GM12874 (cell line): ENCODE measurements at regions not wholly inside any gene's neighbourhood (a gene's known extent, or its start where the extent isn't known, plus 50 kb on each side); places are given as distances from the start of the nearest gene placed in this dataset.

Experiments used
- TF ChIP-seq, protein P1 (sequence below): IDR thresholded peaks from 2 replicates; pipeline ENCODE4 v1.5.1; 2011; ENCODE audit warnings: low read depth, mild to moderate bottlenecking, control low read depth, low read length, moderate library complexity; ENCODE audit not compliant: insufficient read depth

DNA sequence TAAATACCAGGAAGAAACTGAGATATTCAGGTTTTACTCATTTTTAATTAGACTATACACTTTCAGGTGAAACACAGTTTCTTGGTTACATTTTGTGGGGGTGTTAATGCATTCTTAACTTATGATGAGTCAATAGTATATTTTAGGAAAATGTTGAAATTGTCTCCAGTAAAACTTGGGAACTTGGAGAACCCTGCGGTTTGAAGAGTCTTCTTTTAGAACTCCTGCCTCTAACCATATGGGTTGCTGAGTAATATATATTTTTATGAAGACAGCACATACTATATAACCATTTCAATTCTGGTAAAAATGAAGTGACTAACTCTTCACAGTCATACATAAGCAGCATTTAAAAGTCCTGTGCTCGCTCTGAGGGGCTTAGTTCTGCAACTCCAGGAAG is 308.2 kb upstream of the LRATD1 start:
- TF ChIP-seq, protein P1, sequence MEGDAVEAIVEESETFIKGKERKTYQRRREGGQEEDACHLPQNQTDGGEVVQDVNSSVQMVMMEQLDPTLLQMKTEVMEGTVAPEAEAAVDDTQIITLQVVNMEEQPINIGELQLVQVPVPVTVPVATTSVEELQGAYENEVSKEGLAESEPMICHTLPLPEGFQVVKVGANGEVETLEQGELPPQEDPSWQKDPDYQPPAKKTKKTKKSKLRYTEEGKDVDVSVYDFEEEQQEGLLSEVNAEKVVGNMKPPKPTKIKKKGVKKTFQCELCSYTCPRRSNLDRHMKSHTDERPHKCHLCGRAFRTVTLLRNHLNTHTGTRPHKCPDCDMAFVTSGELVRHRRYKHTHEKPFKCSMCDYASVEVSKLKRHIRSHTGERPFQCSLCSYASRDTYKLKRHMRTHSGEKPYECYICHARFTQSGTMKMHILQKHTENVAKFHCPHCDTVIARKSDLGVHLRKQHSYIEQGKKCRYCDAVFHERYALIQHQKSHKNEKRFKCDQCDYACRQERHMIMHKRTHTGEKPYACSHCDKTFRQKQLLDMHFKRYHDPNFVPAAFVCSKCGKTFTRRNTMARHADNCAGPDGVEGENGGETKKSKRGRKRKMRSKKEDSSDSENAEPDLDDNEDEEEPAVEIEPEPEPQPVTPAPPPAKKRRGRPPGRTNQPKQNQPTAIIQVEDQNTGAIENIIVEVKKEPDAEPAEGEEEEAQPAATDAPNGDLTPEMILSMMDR = no peak

DNA sequence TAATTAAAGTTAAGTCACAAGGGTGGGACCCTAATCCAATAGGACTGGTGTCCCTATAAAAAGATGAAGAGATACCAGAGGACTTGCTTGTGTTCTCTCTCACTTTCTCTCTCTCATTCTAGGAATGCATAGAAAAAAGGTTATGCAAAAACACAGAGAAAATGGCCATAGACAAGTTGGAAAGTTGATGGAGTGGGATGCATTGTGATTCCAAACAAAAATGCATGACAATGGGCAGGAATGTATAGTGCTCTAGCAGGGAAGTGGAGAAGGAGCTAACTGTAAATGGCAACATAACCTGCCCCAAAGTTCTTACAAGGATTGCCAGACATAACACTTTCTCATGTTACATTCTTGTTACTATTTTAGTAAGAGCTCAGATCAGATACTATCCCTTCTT is 301.6 kb upstream of the LRATD1 start:
- TF ChIP-seq, protein P1 = no peak

DNA sequence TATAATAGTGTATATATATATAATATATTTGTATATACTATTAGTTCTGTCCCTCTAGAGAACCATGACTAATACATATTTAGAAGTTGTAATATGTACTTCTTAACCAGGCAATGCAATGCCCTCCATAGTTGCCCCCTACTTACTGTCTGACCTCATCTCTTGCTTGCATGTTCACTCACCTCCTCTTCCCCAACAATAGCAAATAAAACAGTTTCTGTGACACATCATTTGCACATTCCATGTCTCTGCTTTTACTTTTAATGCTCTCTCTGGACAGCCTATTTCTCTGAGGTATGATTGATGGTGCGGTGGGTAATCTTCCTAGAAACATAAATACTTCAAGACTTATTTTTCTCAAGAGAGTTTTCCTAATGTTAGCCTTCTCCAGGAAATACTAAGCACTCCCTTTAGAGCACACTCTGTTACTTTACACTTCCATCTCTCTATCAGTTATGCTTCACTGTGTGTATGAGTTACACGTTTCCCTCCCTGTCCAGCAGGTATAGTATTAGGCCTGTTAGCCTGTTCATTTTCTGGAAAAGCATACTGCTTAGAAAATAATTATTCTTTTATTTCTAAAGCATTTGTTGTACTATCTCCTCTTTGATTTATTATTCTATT is 295.6 kb upstream of the LRATD1 start:
- TF ChIP-seq, protein P1 = no peak

DNA sequence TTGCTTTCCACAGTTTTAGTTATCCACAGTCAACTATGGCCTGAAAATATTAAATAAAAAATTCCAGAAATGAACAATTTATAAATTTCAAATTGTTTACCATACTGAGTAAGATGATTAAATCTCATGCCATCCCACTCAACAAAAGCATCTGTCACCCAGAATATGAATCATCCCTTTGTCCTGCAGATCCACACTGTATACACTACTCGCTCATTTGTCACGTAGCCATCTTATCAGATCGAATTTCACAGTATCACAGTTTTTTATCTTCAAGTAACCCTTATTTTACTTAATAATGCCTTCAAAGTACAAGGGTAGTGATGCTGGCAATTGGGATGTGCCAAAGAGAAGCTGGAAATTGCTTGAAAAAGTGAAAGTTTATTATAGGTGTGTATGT is 291.8 kb upstream of the LRATD1 start:
- TF ChIP-seq, protein P1 = no peak

DNA sequence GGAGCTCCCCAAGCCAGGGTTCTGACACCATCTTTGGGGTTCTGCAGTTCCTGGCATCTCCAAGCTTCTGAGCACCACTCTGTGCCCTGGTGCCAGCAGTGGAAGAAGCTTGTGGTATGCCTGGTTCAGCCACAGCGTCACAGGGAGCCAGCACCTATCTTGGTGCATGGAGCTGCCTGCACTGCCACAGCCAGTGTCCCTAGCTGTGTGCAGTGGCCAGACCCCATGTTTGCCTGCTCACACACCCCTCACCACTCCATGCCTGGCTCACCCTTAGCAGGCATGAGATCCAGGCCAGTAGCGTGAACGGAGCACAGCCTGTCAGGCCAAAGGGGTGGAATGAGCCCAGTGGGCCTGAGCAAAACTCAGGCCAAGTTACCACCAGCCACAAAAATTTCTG is 290.2 kb upstream of the LRATD1 start:
- TF ChIP-seq, protein P1 = no peak

DNA sequence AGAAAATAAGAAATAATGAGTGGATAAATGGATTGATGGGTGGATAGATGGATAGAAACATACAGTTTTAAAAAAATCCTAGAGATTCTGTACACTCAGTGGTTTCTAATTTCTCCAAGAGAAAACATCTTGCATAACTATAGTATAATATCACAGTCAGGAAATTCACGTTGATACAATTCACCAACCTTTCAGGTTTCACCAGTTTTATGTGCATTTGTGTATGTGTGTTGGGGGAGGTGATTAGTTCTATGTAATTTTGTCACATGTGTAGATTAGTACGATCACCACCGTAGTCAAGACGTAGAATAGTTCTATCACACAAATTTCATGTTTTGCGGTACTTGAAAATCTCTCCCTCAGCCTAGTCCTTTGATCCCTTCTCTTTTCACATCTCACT is 288.2 kb upstream of the LRATD1 start:
- TF ChIP-seq, protein P1 = no peak

DNA sequence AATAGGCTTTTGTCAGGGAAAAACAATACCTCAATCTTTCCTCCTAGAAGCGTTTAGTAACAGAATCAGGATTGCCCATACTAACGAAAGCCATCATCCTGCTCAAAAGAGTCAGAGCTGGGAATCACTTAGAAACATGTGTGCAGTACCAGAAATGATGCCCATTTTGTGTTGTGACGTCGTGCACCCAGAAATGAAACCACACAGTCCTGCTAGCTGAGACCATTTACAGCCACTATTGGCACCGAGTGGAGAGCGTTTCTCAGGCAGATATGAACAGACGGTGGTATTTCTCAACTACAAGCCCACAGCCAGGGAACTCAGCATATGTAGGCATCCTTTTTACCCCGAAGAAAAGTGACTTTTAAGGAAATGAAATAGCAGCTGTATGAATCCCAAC is 284.3 kb upstream of the LRATD1 start:
- TF ChIP-seq, protein P1 = no peak
